ENCODE measurements at regions not wholly inside any gene's neighbourhood (a gene's known extent, or its start where the extent isn't known, plus 50 kb on each side); places are given as distances from the start of the nearest gene placed in this dataset.

DNA sequence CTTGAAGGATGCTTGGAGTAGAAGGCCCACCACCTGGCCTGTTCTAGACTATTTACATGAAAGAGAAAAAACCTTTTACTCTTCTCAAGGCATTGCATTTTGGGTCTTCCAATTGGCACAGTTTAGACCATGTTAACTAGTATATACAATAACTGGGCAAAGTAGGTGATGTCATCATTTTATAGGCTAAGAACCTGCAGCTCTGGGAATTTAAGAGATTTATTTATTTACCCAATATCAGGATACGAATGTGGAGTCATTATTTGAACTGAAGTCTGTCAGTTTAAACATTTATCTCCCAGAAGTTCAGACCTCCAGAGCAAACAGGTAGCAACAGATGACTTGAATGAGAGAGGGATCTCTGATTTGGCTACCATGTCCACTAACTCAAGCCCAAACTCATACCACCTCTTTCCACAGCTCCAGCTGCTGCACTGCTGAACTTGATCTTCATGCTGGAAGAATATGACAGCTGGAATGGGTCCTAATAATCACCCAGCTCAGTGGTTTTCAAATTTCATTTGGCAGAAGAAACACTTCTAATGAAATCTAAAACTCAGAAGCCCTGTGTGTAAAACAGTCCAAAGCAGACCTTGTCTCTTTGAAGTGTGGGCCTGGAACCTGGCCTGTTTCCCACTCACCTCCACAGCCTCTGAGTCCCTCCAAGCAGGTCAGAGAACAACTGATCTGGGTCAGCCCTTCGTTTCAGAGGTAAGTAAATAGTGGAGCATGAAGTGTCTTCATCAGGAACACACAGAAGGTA, 179.2 kb downstream of the EMP1 start:
- H3K4me1 Mint-ChIP-seq (ENCODE audit: low read depth): no peaks in the 10 kb centered on the region
- no peak for DNase-seq (ENCODE audit: low spot score)
- no peaks in the 10 kb centered on the region for H3K9me3 Mint-ChIP-seq
- H3K36me3 Mint-ChIP-seq (ENCODE audit: low read depth): no peaks in the 10 kb centered on the region
- intact Hi-C loops (cut with micrococcal nuclease): no loop called here
- H3K27ac Mint-ChIP-seq: no peak overlapping the region
- H3K27me3 Mint-ChIP-seq (ENCODE audit: low read depth): no peaks in the 10 kb centered on the region
- no peak overlapping the region for H3K4me3 Mint-ChIP-seq (ENCODE audit: low read depth)

DNA sequence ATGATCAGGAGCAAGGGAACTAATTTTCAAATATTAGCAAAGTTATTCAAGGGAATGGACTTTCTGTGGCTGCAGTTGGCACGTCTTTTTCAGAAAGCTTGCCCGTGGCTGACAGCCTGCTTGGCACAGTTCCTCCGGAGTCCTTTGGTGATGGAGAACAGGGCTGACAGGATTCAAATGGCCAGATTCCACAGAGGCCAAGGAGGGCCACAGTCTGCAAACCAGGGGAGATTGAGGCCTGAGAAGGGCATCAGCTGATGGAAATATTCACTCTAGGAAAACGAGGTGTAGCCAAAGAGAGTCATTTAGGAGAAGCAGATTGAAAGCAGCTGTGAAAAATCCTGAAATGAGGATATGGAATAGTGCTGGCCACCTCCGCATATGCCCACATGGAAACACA, 178.3 kb downstream of the EMP1 start:
- Mint-ChIP-seq H3K9me3 (no peaks in the 10 kb centered on the region), H3K27me3 (ENCODE audit: low read depth) (peaks cover 2% of the 10 kb centered on the region), H3K36me3 (ENCODE audit: low read depth) (no peaks in the 10 kb centered on the region), H3K27ac (no peak overlapping the region), H3K4me3 (ENCODE audit: low read depth) (no peak overlapping the region), H3K4me1 (ENCODE audit: low read depth) (no peaks in the 10 kb centered on the region)
- intact Hi-C loops (cut with micrococcal nuclease): no loop called here
- DNase-seq (ENCODE audit: low spot score): no peak

DNA sequence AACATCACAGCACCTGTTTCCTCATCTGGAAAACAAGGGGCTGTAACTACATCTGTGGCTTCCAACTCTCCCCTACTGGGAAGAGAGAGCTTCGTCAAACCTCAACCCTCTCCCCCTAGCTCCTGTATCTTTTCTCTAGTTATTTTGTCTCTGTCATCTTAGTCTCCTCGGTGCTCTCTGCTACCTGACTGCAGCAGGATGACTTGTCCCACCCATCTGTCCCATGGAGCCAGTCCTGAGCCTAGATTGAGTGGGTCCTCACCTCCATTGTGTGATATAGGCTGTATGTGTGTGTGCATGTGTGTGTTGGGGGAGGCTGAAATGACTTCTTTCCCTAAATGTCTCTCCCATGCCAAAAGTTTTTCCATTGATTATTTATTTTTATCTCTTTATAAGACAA, 177.3 kb downstream of the EMP1 start:
- Mint-ChIP-seq H3K27me3 (ENCODE audit: low read depth) (peaks cover 2% of the 10 kb centered on the region), H3K4me1 (ENCODE audit: low read depth) (no peaks in the 10 kb centered on the region), H3K9me3 (no peaks in the 10 kb centered on the region), H3K4me3 (ENCODE audit: low read depth) (no peak overlapping the region), H3K27ac (no peak overlapping the region), H3K36me3 (ENCODE audit: low read depth) (no peaks in the 10 kb centered on the region)
- intact Hi-C loops (cut with micrococcal nuclease): no loop called here
- DNase-seq (ENCODE audit: low spot score): no peak

DNA sequence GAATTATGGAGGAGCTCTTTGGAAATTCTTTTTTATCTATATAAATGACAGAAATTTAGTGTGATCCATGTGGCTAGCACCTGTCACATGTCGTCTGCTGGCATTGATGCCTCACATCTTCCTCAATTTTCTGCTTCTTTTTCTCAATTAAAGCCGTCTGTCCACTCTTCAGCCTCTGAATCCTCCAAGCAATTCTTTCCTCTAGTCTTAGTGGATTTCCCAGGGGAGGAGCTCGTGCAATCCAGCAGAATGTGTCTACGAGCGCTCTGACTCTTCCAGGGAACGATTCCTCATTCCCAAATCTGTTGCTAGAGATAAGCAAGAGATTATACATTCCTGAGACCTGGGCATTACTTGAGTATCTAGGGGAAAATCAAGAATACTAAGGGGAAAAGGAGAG, 176.6 kb downstream of the EMP1 start:
- Mint-ChIP-seq H3K27me3 (ENCODE audit: low read depth) (peaks cover 2% of the 10 kb centered on the region), H3K9me3 (no peaks in the 10 kb centered on the region), H3K27ac (no peak overlapping the region), H3K4me3 (ENCODE audit: low read depth) (no peak overlapping the region), H3K4me1 (ENCODE audit: low read depth) (no peaks in the 10 kb centered on the region), H3K36me3 (ENCODE audit: low read depth) (no peaks in the 10 kb centered on the region)
- intact Hi-C loops (cut with micrococcal nuclease): no loop called here
- no peak for DNase-seq (ENCODE audit: low spot score)

DNA sequence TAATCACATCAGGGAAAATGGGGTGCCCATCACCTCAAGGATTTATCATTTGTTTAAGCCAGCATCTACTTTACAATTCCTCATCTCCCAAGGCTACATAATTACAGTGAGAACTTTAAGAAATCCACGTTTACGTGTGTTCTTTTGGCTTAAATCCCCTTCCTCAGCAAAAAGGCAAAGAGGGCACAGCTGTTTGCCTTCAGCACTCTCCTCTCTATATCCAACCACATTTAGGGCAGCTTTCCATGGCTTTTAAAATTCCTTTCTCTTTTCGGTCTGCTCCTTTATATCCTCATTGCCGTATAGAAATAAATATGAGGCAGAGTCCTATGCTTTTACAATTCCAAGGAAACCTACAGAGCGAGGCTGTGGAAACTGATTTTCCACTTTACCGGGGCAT, 175.9 kb downstream of the EMP1 start:
- no peaks in the 10 kb centered on the region for H3K36me3 Mint-ChIP-seq (ENCODE audit: low read depth)
- H3K4me3 Mint-ChIP-seq (ENCODE audit: low read depth): no peak overlapping the region
- no peak for DNase-seq (ENCODE audit: low spot score)
- H3K27me3 Mint-ChIP-seq (ENCODE audit: low read depth): peaks cover 2% of the 10 kb centered on the region
- no peaks in the 10 kb centered on the region for H3K4me1 Mint-ChIP-seq (ENCODE audit: low read depth)
- intact Hi-C loops (cut with micrococcal nuclease): no loop called here
- no peak overlapping the region for H3K27ac Mint-ChIP-seq
- H3K9me3 Mint-ChIP-seq: no peaks in the 10 kb centered on the region

DNA sequence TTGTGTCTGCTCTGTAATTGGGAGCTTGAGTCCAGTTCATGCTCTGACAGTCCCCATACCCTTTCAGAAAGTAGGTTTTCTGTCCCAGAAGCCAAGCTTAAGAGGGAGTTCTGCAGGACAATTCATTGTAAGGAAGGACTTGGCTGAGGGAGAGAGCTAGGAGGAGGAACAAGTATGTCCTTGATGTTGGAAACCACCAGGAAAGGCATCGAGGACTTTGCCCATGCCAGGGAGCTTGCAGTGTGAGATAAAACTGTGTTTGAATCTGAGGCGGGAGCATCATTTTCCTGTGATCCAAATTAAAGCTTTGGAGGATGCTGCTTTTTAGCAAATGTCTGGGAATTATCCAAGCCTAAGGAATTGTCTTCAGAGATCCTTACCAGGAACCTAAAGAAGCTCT, 175.3 kb downstream of the EMP1 start:
- no peaks in the 10 kb centered on the region for H3K4me1 Mint-ChIP-seq (ENCODE audit: low read depth)
- intact Hi-C loops (cut with micrococcal nuclease): no loop called here
- H3K27me3 Mint-ChIP-seq (ENCODE audit: low read depth): peaks cover 2% of the 10 kb centered on the region
- H3K36me3 Mint-ChIP-seq (ENCODE audit: low read depth): no peaks in the 10 kb centered on the region
- DNase-seq (ENCODE audit: low spot score): no peak
- no peak overlapping the region for H3K4me3 Mint-ChIP-seq (ENCODE audit: low read depth)
- no peak overlapping the region for H3K27ac Mint-ChIP-seq
- H3K9me3 Mint-ChIP-seq: no peaks in the 10 kb centered on the region

DNA sequence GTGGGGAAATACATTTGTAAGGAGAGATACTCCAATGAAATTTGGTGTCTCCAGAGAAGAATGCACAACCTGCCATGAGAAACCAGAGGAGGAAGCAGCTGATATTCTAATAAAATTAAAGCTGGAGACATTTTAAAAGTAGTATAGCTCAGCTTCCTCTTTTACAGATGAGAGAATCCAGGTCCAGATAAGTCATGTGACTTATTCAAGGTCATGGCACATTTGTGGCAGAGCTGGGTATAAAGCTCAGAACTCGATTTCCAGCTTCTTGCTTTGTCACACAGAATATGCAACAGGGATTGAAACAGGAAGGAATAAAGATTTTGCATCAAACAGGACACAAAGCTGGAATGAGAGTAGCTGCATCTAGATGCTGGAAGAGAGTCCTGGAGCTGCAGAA, 174.8 kb downstream of the EMP1 start:
- no peak overlapping the region for H3K4me3 Mint-ChIP-seq (ENCODE audit: low read depth)

DNA sequence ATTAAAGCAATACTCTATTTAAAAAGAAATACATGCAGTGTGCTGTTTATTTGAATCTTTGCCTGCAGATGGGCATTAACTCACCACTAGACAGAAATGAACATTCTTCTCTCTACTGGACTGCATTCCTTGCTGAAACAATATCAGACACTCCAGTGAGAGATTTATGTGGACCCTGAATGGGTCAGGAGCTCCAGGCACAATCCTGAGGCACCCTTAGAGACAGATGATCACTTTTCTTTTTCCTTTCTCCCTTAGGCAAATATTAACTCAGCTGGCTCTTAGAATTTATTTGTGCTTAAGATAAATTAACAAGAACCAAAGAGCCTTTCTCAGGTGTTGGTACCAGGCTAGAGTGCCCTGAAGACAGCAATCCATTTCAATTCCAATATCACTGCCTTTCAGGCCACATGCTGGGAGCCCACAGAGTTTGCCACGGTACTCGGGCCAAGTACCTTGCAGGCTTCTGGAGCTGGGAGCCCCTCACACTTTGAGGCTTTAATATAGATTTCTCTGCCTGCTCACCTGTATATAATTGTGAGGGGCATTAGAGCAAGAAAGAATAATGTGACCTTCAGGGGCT, 173.0 kb downstream of the EMP1 start:
- H3K9me3 Mint-ChIP-seq: no peaks in the 10 kb centered on the region
- intact Hi-C loops (cut with micrococcal nuclease): loop anchor here (10.0 kb wide), 1 partner anchor 795 kb away; no protein-coding TSS in a partner anchor
- no peaks in the 10 kb centered on the region for H3K4me1 Mint-ChIP-seq (ENCODE audit: low read depth)
- peaks cover 2% of the 10 kb centered on the region for H3K27me3 Mint-ChIP-seq (ENCODE audit: low read depth)
- no peaks in the 10 kb centered on the region for H3K36me3 Mint-ChIP-seq (ENCODE audit: low read depth)
- H3K4me3 Mint-ChIP-seq (ENCODE audit: low read depth): no peak overlapping the region
- DNase-seq (ENCODE audit: low spot score): no peak
- no peak overlapping the region for H3K27ac Mint-ChIP-seq

More for the DNA sequence above, 174.8 kb downstream of the EMP1 start:
- intact Hi-C loops (cut with micrococcal nuclease): no loop called here
- no peaks in the 10 kb centered on the region for H3K9me3 Mint-ChIP-seq
- H3K4me1 Mint-ChIP-seq (ENCODE audit: low read depth): no peaks in the 10 kb centered on the region
- peaks cover 2% of the 10 kb centered on the region for H3K27me3 Mint-ChIP-seq (ENCODE audit: low read depth)
- H3K27ac Mint-ChIP-seq: no peak overlapping the region
- no peaks in the 10 kb centered on the region for H3K36me3 Mint-ChIP-seq (ENCODE audit: low read depth)
- DNase-seq (ENCODE audit: low spot score): no peak

DNA sequence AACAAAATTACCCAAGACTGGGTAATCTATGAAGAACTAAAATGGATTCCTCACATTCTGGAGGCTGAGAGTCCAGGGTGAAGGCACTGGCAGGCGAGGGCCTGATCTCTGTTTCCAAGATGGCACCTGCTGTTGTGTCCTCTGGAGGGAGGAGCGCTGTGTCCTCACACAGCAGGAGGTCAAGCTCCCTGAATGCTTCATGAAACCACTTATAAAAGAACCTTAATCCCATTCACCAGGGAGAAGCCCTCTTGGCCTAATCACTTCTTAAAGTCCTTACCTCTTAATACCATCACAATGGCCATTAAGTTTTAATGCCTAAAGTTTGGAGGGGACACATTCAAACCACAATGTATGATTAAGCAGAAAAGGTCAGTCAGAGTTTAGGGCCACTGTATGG, 172.4 kb downstream of the EMP1 start:
- Mint-ChIP-seq H3K36me3 (ENCODE audit: low read depth) (no peaks in the 10 kb centered on the region), H3K9me3 (no peaks in the 10 kb centered on the region), H3K4me3 (ENCODE audit: low read depth) (no peak overlapping the region)

DNA sequence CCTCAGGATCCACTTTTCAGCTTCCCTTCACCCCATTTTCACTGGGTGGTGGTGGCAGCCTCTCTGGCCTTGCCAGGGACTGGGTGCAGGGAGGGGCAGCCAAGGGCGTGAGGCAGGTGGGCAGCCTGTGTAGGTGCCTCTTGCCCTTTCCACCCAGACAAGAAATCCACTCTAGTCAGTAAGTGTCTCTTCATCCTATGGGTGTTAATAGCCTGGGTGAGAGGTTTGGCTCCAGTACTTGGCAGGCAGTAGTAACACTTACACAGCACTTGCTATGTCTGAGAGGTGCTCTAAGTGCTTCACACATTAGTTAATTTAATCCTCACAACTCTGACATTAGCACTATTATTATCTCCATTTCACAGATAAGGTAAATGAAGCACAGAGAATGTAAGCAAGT, 171.9 kb downstream of the EMP1 start:
- Mint-ChIP-seq H3K9me3 (no peaks in the 10 kb centered on the region), H3K27me3 (ENCODE audit: low read depth) (peaks cover 2% of the 10 kb centered on the region), H3K4me1 (ENCODE audit: low read depth) (no peaks in the 10 kb centered on the region), H3K36me3 (ENCODE audit: low read depth) (no peaks in the 10 kb centered on the region), H3K27ac (no peak overlapping the region), H3K4me3 (ENCODE audit: low read depth) (no peak overlapping the region)
- no peak for DNase-seq (ENCODE audit: low spot score)
- intact Hi-C loops (cut with micrococcal nuclease): loop anchor here (10.0 kb wide), 1 partner anchor 796 kb away; no protein-coding TSS in a partner anchor

More for the DNA sequence above, 172.4 kb downstream of the EMP1 start:
- intact Hi-C loops (cut with micrococcal nuclease): loop anchor here (10.0 kb wide), 1 partner anchor 796 kb away; no protein-coding TSS in a partner anchor
- no peak for DNase-seq (ENCODE audit: low spot score)
- Mint-ChIP-seq H3K27ac (no peak overlapping the region), H3K4me1 (ENCODE audit: low read depth) (no peaks in the 10 kb centered on the region), H3K27me3 (ENCODE audit: low read depth) (peaks cover 2% of the 10 kb centered on the region)

DNA sequence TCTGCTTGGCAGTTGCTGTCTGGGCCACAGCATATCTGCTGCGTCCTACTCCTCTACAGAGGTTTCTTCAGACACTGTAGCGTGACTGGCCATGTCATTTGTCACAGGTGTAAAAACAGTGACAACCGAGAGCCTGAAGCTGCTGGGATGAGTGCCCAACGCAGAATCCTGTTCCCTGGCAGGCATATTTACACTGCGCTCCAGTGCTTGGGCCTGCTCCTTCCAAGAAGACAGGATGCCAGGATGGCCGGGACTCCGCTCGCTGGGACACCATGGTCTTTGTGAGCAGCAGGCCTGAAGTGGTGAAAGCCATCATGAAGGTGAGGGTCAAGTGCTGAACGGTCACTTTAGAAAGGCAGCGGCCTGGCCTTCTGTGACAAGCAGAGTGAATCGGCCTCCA, 171.4 kb downstream of the EMP1 start:
- no peaks in the 10 kb centered on the region for H3K36me3 Mint-ChIP-seq (ENCODE audit: low read depth)
- no peaks in the 10 kb centered on the region for H3K4me1 Mint-ChIP-seq (ENCODE audit: low read depth)
- peaks cover 2% of the 10 kb centered on the region for H3K27me3 Mint-ChIP-seq (ENCODE audit: low read depth)
- no peak overlapping the region for H3K27ac Mint-ChIP-seq
- no peak overlapping the region for H3K4me3 Mint-ChIP-seq (ENCODE audit: low read depth)
- intact Hi-C loops (cut with micrococcal nuclease): loop anchor here (10.0 kb wide), 1 partner anchor 797 kb away; no protein-coding TSS in a partner anchor
- DNase-seq (ENCODE audit: low spot score): no peak
- H3K9me3 Mint-ChIP-seq: no peaks in the 10 kb centered on the region

DNA sequence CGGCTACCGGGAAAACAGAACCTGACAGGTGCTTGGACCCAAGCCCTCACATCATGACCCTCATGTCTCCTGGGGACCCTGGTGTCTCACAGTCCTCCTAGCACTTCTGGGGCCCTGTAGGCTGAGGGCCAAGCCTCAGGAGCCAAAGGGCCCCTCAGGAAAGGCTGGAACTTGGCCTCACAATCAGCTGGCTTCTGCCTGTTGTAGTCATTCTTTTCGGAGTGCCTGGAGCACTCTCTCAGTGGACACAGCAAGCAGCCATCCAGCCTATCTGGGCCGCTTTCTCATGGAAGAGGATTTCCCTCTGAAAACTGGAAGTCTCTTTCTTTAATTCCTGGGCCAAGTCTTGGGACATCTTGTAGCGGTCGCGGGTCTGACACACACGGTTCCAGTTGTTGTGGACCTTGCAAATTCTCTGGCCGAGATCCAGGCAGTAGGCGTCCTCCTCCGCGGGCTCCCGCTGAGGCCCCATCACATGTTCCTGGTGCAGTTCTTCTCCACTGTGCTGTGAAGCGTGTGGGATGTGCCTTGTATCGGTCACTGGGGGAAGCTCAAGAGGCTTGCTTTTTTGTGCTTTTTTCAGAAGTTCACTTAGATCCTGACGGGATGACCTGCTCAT, 169.3 kb downstream of the EMP1 start:
- intact Hi-C loops (cut with micrococcal nuclease): loop anchor here (10.0 kb wide), 1 partner anchor 799 kb away; no protein-coding TSS in a partner anchor
- H3K4me1 Mint-ChIP-seq (ENCODE audit: low read depth): no peaks in the 10 kb centered on the region
- H3K9me3 Mint-ChIP-seq: no peaks in the 10 kb centered on the region
- H3K27ac Mint-ChIP-seq: no peak overlapping the region
- no peak overlapping the region for H3K4me3 Mint-ChIP-seq (ENCODE audit: low read depth)
- no peaks in the 10 kb centered on the region for H3K36me3 Mint-ChIP-seq (ENCODE audit: low read depth)
- H3K27me3 Mint-ChIP-seq (ENCODE audit: low read depth): peaks cover 11% of the 10 kb centered on the region
- no peak for DNase-seq (ENCODE audit: low spot score)

DNA sequence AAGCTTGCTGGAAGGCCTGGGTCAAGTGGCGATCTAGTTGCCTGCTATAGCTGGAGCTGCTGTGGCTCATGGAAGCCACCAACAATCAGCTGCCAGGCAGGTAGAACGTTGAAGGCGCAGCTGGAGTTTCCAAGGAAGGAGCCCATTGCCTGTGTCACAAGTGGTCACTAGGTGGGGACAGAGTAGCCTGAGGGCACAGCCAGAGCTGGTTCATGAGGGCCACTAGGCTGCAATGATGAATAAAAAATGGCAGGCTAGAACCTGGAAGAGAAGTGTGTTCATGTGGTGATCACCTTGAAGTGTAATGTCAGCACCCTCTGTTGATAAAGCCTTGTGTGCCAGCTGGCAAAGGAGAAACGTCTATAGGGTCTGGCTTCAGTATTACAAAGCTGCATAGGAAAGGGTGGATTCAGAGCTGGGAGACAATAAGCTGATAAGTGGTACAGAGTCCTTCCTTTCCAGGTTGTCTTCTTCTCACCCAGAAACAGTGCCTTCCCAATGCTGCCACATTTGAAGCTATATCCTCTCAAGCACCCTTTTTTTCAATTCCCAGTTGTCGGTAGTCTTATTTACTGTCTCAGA, 165.8 kb downstream of the EMP1 start:
- Mint-ChIP-seq H3K4me3 (ENCODE audit: low read depth) (no peak overlapping the region), H3K36me3 (ENCODE audit: low read depth) (no peaks in the 10 kb centered on the region), H3K27ac (no peak overlapping the region), H3K27me3 (ENCODE audit: low read depth) (peaks cover 34% of the 10 kb centered on the region), H3K4me1 (ENCODE audit: low read depth) (no peaks in the 10 kb centered on the region), H3K9me3 (no peaks in the 10 kb centered on the region)
- intact Hi-C loops (cut with micrococcal nuclease): loop anchor here (10.0 kb wide), 1 partner anchor 802 kb away; no protein-coding TSS in a partner anchor
- DNase-seq (ENCODE audit: low spot score): no peak

All from activated T-helper 2 cell treated with anti-CD3 and anti-CD28 coated beads, Interferon-gamma antibody, Interleukin-2, Interleukin-4, amounts not matched to agents 10 μg/mL and 5 μg/mL and 100 μg/mL, durations not matched to agents 14 hours and 24 hours and 36 hours (primary cell).